Fibroblast of pulmonary artery (primary cell): ENCODE measurements at regions not wholly inside any gene's neighbourhood (a gene's known extent, or its start where the extent isn't known, plus 50 kb on each side); places are given as distances from the start of the nearest gene placed in this dataset.

Source experiments
- DNase-seq: peaks from one replicate; pipeline ENCODE4 v3.0.0-alpha.2; 2010; ENCODE audit warnings: low read depth
- H3K4me3 ChIP-seq: replicated peaks from 2 replicates; pipeline ENCODE4 v1.5.1; 2011; ENCODE audit warnings: low read depth, mild to moderate bottlenecking, control low read depth, low read length, moderate library complexity
- CTCF ChIP-seq: IDR thresholded peaks from 2 replicates; pipeline ENCODE4 v1.5.1; 2011; ENCODE audit warnings: mild to moderate bottlenecking, control low read depth, low read length, inconsistent platforms; ENCODE audit errors: missing control alignments

GRCh38 chr4:4690854-4691253 is 149.0 kb upstream of the STX18 start:
- no peak overlapping the region for H3K4me3 ChIP-seq
- DNase-seq: no peak
- no peak for TF ChIP-seq CTCF

- DNase-seq: no peak
- TF ChIP-seq CTCF: no peak
- no peak overlapping the region for H3K4me3 ChIP-seq
Observed at GRCh38 chr4:4689694-4690440, 148.0 kb upstream of the STX18 start.

GRCh38 chr4:4687935-4688727 is 146.3 kb upstream of the STX18 start:
- no peak for TF ChIP-seq CTCF
- no peak overlapping the region for H3K4me3 ChIP-seq
- no peak for DNase-seq

GRCh38 chr4:4687100-4687499 is 145.3 kb upstream of the STX18 start:
- no peak for TF ChIP-seq CTCF
- DNase-seq: no peak
- H3K4me3 ChIP-seq: no peak overlapping the region

GRCh38 chr4:4685810-4686795 is 144.3 kb upstream of the STX18 start:
- no peak for TF ChIP-seq CTCF
- no peak for DNase-seq
- no peak overlapping the region for H3K4me3 ChIP-seq

- no peak for DNase-seq
Observed at GRCh38 chr4:4681653-4682052, 139.8 kb upstream of the STX18 start.

More at GRCh38 chr4:4681653-4682052, 139.8 kb upstream of the STX18 start:
- no peak for TF ChIP-seq CTCF
- H3K4me3 ChIP-seq: no peak overlapping the region
